ENCODE measurements at regions not wholly inside any gene's neighbourhood (a gene's known extent, or its start where the extent isn't known, plus 50 kb on each side); places are given as distances from the start of the nearest gene placed in this dataset.

GRCh38 chr1:239268007-239268406 lies 118.4 kb upstream of the CHRM3 start:
- no peak for DNase-seq (ENCODE audit: low read depth)

- no peak for DNase-seq (ENCODE audit: low read depth)
Observed at GRCh38 chr1:239263801-239264200, 122.6 kb upstream of the CHRM3 start.

GRCh38 chr1:239262538-239262937 lies 123.8 kb upstream of the CHRM3 start:
- no peak for DNase-seq (ENCODE audit: low read depth)

GRCh38 chr1:239261521-239261920 lies 124.8 kb upstream of the CHRM3 start:
- DNase-seq (ENCODE audit: low read depth) = no peak

DNA sequence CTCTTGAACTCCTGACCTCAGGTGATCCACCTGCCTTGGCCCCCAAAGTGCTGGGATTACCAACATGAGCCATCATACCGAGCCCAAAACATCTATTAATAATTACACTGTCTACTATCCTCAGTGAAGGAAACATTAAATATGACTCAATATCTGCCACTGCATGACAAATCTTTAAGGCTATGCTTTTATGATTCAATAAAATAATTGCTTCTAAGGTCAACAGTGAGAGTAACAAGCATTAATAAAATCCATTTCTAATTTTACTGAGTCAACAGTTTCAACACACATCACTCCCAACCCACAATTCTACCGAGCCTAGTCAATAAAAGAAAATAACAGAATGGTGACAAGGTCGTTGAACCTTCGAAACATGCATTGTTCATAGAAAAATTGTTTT lies 125.5 kb upstream of the CHRM3 start:
- DNase-seq (ENCODE audit: low read depth) = no peak

- no peak for DNase-seq (ENCODE audit: low read depth)
Observed at GRCh38 chr1:239255628-239256160, 130.7 kb upstream of the CHRM3 start.

DNA sequence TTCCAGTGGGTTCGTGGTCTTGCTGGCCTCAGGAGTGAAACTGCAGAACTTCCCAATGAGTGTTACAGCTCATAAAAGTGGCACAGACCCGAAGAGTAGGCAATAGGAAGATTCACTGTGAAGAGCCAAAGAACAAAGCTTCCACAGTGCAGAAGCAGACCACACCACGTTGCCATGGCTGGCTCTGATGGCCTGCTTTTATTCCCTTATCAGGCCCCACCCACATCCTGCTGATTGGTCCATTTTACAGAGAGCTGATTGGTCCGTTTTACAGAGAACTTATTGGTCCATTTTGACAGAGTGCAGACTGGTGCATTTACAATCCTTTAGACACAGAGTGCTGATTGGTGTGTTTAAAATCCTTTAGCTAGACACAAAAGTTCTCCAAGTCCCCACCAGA lies 131.4 kb upstream of the CHRM3 start:
- no peak for DNase-seq (ENCODE audit: low read depth)

DNA sequence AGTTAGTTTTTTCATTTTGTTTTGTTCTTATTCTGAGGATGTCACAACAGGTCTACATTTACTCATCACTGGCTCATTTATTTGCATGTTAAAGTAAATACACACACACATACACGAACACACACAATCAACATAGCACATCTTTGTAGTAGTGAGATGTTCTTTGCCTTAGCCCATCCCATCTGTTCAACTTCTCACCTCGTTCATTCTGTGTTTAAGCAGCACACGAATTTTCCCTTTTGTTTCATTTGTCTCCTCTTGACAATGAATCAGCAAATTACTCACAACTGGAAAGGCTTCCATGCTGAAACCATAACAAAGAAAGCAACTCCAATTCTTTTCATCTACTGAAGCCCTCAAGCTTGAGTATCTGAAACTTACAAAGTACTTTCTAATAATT lies 133.3 kb upstream of the CHRM3 start:
- DNase-seq (ENCODE audit: low read depth) = no peak

DNA sequence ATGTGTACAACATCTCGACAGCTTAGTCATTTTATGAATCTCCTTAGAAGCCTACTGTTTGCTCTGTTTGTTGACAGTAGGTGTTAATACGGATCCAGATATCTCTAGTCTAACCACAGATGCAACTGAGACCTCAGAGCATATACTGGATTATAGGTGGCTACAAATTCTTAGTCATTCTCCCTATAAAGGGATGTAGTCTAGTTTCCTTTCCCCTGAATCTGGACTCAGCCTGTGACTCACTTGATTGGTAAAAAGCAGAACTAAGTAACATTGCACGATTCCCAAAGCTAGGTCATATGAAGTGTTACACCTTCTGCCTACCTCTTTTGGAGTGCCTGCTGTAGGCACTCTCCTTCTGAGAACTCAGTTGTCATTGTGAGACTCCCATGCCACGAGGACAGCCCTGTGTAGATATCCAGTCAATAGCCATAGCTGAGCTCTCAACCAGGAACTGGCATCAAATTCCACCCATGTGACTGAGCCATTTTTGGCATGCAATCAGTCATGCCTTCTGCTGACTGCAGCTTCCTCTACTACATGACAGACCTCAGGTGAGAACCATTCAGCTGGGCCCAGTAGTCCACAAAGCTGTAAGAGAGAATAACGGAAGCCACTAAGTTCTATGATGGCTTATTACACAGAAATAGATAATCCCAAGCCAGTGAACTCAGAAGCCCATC lies 135.9 kb upstream of the CHRM3 start:
- no peak for DNase-seq (ENCODE audit: low read depth)

GRCh38 chr1:239247285-239247684 lies 139.1 kb upstream of the CHRM3 start:
- no peak for DNase-seq (ENCODE audit: low read depth)

DNA sequence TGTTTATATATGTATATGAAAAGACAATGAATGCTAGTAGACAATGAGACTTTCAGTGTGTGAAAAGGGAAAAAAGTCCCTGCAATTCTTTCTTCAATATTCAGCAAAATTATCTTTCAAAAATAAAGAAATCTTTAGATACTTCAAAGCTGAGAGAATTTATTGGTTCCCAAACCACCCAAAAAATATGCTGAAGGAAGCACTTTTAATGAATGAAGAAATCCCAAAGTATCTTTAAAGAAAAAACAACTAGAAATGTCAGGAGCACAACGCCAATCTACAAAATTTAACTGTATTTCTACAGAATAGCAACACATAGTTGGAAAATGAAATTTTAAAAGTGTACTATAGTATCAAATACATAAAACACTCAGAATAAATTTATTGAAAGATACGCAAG lies 142.3 kb upstream of the CHRM3 start:
- DNase-seq (ENCODE audit: low read depth) = no peak

DNA sequence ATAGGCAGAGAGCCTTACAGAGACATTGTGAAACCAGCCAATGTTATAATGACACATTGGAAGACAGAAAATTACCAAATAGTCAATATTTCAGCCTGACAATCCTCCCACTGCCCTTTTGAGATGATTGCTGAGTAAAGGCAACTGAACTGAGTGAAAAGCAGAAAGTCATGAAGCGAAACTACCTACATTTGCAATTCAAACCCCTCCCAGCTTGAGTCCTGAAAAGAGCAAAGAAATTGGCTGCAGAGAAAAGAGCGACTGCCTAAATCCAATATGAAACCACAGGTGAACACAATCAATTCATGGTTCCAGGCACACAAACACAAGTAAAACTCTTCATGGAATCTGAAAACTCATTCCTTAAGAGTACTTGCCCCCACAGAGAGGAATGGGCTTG lies 143.4 kb upstream of the CHRM3 start:
- DNase-seq (ENCODE audit: low read depth) = no peak

GRCh38 chr1:239242404-239242803 lies 144.0 kb upstream of the CHRM3 start:
- DNase-seq (ENCODE audit: low read depth) = no peak

GRCh38 chr1:239240736-239241135 lies 145.6 kb upstream of the CHRM3 start:
- DNase-seq (ENCODE audit: low read depth) = no peak

- DNase-seq (ENCODE audit: low read depth) = no peak
Observed at GRCh38 chr1:239239529-239239928, 146.8 kb upstream of the CHRM3 start.

GRCh38 chr1:239237912-239238311 lies 148.5 kb upstream of the CHRM3 start:
- DNase-seq (ENCODE audit: low read depth) = no peak

GRCh38 chr1:239233626-239234025 lies 152.7 kb upstream of the CHRM3 start:
- no peak for DNase-seq (ENCODE audit: low read depth)

GRCh38 chr1:239232921-239233320 lies 153.4 kb upstream of the CHRM3 start:
- DNase-seq (ENCODE audit: low read depth) = no peak

- DNase-seq (ENCODE audit: low read depth) = no peak
Observed at GRCh38 chr1:239228451-239228850, 157.9 kb upstream of the CHRM3 start.

DNA sequence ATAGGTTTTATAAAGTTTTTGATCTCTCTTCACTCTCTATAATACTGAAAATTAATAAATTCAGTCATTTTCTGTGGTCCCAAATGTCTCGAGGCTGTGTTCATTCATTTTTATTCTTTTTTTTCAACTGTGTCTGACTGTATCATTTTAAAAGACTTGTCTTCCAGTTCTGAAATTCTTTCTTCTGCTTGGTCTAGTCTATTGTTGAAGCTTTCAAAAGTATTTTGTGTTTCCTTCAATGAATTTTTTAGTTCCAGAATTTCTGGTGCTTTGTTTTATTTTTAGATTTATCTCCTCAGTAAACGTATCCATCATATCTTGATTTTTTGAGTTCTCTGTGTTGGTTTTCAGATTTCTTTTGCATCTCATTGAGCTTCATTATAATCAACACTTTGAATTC lies 161.0 kb upstream of the CHRM3 start:
- DNase-seq (ENCODE audit: low read depth) = no peak

DNA sequence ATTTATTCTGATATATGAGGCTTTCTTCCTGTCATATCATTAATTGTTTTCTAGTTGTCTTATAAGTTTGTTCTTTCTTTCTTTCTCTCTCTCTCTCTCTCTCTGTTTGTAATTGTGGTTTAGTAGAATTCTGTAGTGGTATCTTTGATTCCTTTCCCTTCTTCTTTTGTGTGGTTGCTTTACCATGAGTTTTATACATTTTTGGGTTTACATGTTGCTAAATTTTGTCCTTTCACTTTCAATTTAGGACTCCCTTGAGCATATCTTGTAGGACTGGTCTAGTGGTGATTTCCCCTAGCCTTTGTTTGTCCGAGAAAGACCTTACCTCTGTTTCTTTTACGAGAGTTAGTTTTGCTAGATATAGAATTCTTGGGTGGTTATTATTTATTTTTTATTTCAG lies 162.3 kb upstream of the CHRM3 start:
- DNase-seq (ENCODE audit: low read depth) = no peak

DNA sequence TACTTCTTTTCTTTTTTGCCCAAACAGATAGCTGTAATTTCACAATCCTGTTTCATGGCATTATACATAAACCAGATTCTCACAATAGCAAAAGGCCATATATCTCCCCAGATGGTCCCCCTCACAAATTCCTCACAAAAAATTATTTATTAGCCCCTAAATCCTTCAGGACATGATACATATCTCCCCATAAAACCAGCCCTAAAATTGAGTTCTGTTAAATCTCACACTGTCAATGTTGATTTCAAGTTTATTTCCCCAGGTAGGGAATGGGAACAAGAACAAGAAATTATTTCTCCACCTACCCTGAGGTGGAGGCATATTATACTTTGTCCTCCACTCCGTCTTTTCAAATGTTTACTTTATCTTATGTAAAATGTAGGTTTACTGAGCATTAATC lies 163.4 kb upstream of the CHRM3 start:
- no peak for DNase-seq (ENCODE audit: low read depth)

GRCh38 chr1:239221656-239222055 lies 164.7 kb upstream of the CHRM3 start:
- DNase-seq (ENCODE audit: low read depth) = no peak

GRCh38 chr1:239219679-239220078 lies 166.7 kb upstream of the CHRM3 start:
- DNase-seq (ENCODE audit: low read depth) = no peak
